ENCODE measurements at regions not wholly inside any gene's neighbourhood (a gene's known extent, or its start where the extent isn't known, plus 50 kb on each side); places are given as distances from the start of the nearest gene placed in this dataset.

- DNase-seq (ENCODE audit: low spot score), result no peak
Observed at GRCh38 chr2:120440521-120441350, 94.8 kb downstream of the INHBB start.

- DNase-seq (ENCODE audit: low spot score), result no peak
Observed at GRCh38 chr2:120441351-120441700, 95.4 kb downstream of the INHBB start.

GRCh38 chr2:120441744-120442471 lies 96.0 kb downstream of the INHBB start:
- peak; percentile 85 for DNase-seq (ENCODE audit: low spot score)

GRCh38 chr2:120442541-120442922 lies 96.6 kb downstream of the INHBB start:
- no peak for DNase-seq (ENCODE audit: low spot score)

- no peak for DNase-seq (ENCODE audit: low spot score)
Observed at GRCh38 chr2:120442923-120443571, 97.1 kb downstream of the INHBB start.

- no peak for DNase-seq (ENCODE audit: low spot score)
Observed at GRCh38 chr2:120443946-120444345, 98.0 kb downstream of the INHBB start.

GRCh38 chr2:120444691-120445240 lies 98.8 kb downstream of the INHBB start:
- no peak for DNase-seq (ENCODE audit: low spot score)

GRCh38 chr2:120445449-120446143 lies 99.7 kb downstream of the INHBB start:
- peak; percentile 33 for DNase-seq (ENCODE audit: low spot score)

GRCh38 chr2:120446236-120447126 lies 100.5 kb downstream of the INHBB start:
- DNase-seq (ENCODE audit: low spot score), result no peak

GRCh38 chr2:120447127-120447785 lies 101.3 kb downstream of the INHBB start:
- no peak for DNase-seq (ENCODE audit: low spot score)

- no peak for DNase-seq (ENCODE audit: low spot score)
Observed at GRCh38 chr2:120448436-120448835, 102.5 kb downstream of the INHBB start.

GRCh38 chr2:120448961-120449810 lies 103.2 kb downstream of the INHBB start:
- DNase-seq (ENCODE audit: low spot score), result no peak

GRCh38 chr2:120450196-120450820 lies 104.4 kb downstream of the INHBB start:
- no peak for DNase-seq (ENCODE audit: low spot score)

GRCh38 chr2:120451334-120451733 lies 105.4 kb downstream of the INHBB start:
- DNase-seq (ENCODE audit: low spot score), result peak; percentile 45

- no peak for DNase-seq (ENCODE audit: low spot score)
Observed at GRCh38 chr2:120452131-120452530, 106.2 kb downstream of the INHBB start.

GRCh38 chr2:120452945-120453634 lies 107.2 kb downstream of the INHBB start:
- DNase-seq (ENCODE audit: low spot score), result no peak

- peak; percentile 69 for DNase-seq (ENCODE audit: low spot score)
Observed at GRCh38 chr2:120453635-120453998, 107.7 kb downstream of the INHBB start.

- no peak for DNase-seq (ENCODE audit: low spot score)
Observed at GRCh38 chr2:120454654-120455385, 108.9 kb downstream of the INHBB start.
